DMS 273 (cell line): ENCODE measurements at regions not wholly inside any gene's neighbourhood (a gene's known extent, or its start where the extent isn't known, plus 50 kb on each side); places are given as distances from the start of the nearest gene placed in this dataset.
A peak's percentile ranks its signal among the peaks of the same experiment; 100 is the strongest.
"Not testable (repeated sequence)": the region's sequence is repeated elsewhere in the genome, so short reads cannot be mapped to it uniquely, and the experiment has no call there.

ENCODE experiments used
- DNase-seq: peaks from one replicate; lab custom pipeline; 2025; ENCODE audit not compliant: unreplicated experiment; lab: John Stamatoyannopoulos, UW

DNA sequence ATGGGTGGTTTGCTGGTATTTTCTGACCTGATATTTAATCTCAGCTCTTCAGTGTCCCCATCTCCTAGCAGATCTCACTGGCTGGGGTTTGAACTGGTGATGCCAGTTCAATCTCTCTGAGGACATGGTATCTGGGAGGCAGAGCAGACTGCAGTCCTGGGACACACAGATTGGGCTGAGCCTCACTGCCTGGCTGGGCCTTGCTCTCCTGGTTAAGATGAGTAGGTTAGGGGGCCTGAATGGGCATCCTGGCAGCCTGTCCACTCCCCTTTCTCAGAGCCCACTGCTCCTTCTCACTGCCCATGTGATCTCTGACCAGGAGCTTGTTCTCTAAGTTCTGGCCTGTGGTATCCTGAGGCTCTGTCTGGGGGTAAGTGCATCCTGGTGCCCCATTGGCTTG lies 363.4 kb downstream of the GLRX3 start:
- no peak for DNase-seq

- no peak for DNase-seq
Observed at GRCh38 chr10:130500261-130501000, 364.2 kb downstream of the GLRX3 start.

DNA sequence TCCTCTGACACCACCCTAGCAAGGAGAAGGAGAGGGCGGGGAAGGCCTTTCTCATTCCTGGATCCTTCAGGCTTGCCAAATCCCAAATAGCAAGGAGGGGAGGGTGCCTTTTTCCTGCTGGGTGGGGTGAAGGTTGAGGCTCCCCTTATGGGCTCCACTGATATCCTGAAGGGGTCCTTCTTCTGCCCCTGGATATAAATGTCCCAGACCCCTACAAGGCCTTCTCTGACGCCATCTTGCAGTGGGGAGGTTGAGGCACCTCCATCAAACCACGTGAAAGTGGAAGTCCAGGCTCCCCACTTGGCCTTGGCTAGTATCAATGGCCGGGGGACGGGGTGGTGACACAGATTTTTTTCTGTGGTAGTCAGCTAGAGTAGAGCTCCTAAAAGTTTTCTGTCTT lies 371.3 kb downstream of the GLRX3 start:
- no peak for DNase-seq

DNA sequence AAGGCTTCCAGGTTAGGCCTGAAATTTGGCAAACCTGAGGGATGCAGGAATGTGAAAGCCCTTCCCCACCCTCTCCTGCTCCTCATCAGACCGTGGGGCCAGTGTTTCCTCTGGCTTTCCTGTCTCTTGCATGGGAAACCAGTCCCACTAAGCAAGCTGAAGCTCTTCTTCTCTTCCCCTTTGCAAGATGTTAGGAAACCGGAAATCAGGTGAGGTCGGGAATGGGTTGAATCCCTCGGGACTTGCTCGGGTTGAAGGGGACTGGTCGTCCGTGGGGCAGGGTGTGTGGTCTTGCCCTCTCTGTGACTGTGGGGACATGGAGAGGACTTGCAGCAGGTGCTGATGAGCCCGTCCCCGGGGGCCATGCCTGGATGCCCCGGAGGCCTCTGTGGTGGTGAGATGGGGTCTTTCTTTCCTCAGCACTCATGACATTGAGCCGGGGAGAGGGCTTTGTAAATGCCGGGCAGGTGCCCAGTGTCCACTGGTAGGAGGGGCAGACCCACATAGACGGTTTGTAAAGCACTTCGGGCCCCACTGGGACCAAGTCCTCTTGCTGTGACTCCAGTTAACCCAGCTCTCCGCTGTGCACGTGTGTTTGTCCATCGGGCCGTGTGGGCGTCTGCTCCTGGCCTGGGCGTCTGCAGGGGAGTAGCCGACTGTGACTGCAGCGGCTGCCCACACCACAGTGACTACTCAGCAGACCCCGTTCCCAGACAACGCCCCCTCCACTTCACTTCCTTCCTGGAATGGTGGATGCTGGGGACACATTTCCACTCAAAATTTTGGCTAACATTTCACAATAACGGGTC lies 373.9 kb downstream of the GLRX3 start:
- DNase-seq: no peak

DNA sequence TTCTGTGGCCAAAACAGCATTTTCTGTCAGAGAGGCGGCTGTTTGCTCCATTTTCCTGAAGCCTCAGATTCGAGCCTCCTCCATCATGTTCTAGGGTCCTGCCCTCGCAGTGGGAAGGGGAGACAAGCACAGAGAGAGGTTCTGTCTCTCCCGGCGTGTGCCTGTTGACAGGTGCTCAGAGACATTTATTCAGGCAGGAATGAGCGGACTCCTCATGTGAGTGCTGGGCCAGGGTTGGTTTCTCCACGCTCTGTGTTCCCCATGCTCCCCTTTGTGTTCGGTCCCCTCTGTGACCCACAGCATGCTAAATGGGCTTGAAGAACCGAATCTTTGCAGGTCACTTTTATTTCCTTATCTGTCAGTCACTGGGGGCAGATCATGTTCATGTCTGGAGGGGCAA lies 374.6 kb downstream of the GLRX3 start:
- DNase-seq: no peak

DNA sequence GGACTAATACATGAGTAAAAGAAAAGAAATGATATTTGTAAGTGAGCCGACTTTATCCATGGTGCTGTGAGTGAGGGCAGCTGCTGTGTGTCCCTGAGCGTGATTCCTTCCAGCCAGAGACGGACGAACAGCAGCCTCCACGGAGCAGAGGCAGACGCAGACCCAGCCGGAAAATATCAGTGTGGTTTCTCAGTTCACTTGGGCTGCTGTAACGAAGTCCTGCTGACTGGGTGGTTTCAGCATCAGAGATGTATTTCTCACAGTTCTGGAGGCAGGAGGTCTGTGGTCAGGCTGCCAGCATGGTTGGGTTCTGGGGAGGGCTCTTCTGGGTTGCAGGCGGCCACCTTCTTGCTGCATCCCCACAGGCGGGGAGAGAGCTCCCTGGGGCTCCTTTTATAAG lies 375.6 kb downstream of the GLRX3 start:
- no peak for DNase-seq

- no peak for DNase-seq
Observed at GRCh38 chr10:130512936-130513335, 376.7 kb downstream of the GLRX3 start.

GRCh38 chr10:130513686-130514476 lies 377.7 kb downstream of the GLRX3 start:
- no peak for DNase-seq

DNA sequence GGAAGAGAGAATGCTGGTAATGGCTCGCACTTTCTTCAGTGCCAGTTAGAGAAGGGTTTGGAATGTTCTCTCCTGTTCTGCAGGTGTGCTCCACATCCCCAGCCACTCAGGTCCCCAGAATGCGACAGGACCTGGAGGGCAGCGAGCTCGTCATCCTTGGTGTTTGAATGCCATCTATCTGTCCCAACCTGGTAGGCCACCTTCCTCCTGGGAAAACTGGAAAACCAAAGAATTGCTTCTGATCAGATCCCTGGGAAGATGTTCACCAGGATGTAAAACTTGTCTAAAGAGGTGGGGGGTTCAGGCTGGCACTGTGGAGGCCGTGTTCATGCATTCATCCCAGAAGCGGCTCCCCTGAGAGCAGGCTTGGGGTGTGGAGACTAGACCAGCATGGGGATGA lies 379.5 kb downstream of the GLRX3 start:
- no peak for DNase-seq

GRCh38 chr10:130516141-130516735 lies 380.0 kb downstream of the GLRX3 start:
- DNase-seq: no peak

GRCh38 chr10:130518921-130519320 lies 382.7 kb downstream of the GLRX3 start:
- not testable (repeated sequence) for DNase-seq

GRCh38 chr10:130519791-130520190 lies 383.6 kb downstream of the GLRX3 start:
- DNase-seq: no peak

- DNase-seq: no peak
Observed at GRCh38 chr10:130531312-130531711, 395.1 kb downstream of the GLRX3 start.

- no peak for DNase-seq
Observed at GRCh38 chr10:130541090-130541489, 404.9 kb downstream of the GLRX3 start.

- no peak for DNase-seq
Observed at GRCh38 chr10:130542761-130543160, 406.6 kb downstream of the GLRX3 start.

GRCh38 chr10:130543794-130544193 lies 407.6 kb downstream of the GLRX3 start:
- DNase-seq: no peak

DNA sequence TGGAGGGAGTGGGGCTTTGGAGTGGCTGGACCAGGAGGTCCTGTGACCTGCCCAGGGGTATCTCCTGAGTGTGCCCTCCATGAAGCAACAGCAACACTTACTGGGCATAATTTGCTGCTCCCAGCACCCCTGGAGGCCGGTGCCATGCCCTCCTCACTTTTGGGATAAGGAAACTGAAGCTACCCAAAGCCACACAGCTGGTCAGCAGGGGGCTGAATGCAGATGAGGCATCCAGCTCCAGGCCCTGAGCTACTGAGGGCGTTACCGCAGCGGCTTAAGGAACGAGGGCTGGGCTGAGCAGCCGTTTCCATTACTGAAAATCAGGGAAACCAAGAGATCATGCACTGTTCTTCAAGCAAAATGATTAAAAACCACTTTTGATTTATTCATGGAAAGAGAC lies 408.9 kb downstream of the GLRX3 start:
- DNase-seq: no peak

- DNase-seq: no peak
Observed at GRCh38 chr10:130545697-130546096, 409.5 kb downstream of the GLRX3 start.

GRCh38 chr10:130546841-130547240 lies 410.6 kb downstream of the GLRX3 start:
- DNase-seq: no peak

DNA sequence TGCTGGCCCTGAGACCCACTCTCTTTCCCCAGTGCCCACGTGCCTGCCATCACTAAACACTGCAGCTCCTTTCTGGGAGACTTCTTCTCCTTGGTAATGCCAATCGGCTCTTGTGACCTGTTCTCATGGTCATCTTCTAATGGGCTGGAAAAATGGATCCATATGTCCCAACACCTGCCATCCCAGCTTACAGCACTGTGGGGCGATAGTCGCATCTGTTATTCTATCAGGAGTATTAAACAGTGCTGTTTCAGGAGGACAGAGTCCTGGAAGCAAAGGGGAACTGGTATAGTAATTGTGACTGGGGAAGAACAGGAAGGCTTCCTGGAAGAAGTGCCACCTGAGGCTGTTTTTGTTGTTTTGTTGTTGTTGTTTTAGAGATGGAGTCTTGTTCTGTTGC lies 411.2 kb downstream of the GLRX3 start:
- DNase-seq: peak; percentile 12

- DNase-seq: no peak
Observed at GRCh38 chr10:130550952-130551674, 414.9 kb downstream of the GLRX3 start.
